HUES6 (cell line): ENCODE measurements at regions not wholly inside any gene's neighbourhood (a gene's known extent, or its start where the extent isn't known, plus 50 kb on each side); places are given as distances from the start of the nearest gene placed in this dataset.

Source experiments
- H3K27ac ChIP-seq: 2 replicates; pipeline ENCODE4 v1.7.0; 2013; ENCODE audit warnings: low read depth, mild to moderate bottlenecking, low read length, inconsistent platforms
- H3K27me3 ChIP-seq: 2 replicates; pipeline ENCODE4 v1.6.1; 2013; ENCODE audit warnings: low read length; ENCODE audit not compliant: control insufficient read depth, insufficient read depth
- H3K36me3 ChIP-seq: 2 replicates; pipeline ENCODE4 v1.6.1; 2013; ENCODE audit warnings: low read length; ENCODE audit not compliant: control insufficient read depth, insufficient read depth
- H3K4me1 ChIP-seq: 2 replicates; pipeline ENCODE4 v1.6.1; 2013; ENCODE audit warnings: low read length; ENCODE audit not compliant: control insufficient read depth, insufficient read depth
- H3K4me3 ChIP-seq: 2 replicates; pipeline ENCODE4 v1.5.1; 2013; ENCODE audit warnings: low read depth, low read length
- H3K9ac ChIP-seq: one replicate; pipeline ENCODE4 v1.6.1; 2013; ENCODE audit warnings: mild to moderate bottlenecking, low read length
- H3K9me3 ChIP-seq: 2 replicates; pipeline ENCODE4 v1.6.1; 2013; ENCODE audit warnings: low read depth, low read length; ENCODE audit not compliant: control insufficient read depth, insufficient read depth

DNA sequence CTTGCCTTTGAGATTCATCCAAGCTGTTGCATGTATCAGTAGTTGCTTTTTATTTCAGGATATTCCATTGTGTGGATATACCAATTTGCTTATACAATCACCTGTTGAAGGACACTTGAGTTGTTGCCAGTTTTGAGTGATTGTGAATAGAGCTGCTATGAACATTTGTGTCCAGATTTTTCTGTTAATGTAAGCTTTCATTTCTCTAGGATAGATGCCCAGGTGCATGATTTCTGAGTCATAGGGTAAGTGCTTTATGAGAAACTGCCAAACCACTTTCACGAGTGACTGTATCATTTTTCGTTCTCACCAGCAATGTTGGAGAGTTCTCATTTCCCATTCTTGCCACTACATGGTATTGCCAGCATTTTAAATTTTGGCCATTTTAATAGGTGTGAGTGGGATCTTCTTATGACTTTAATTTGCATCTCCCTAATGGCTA lies 434.6 kb upstream of the RGS6 start:
- Histone ChIP-seq H3K9me3 (no peaks in the 10 kb centered on the region), H3K27ac (no peak overlapping the region), H3K4me1 (peaks cover 7% of the 10 kb centered on the region; the same call in 1 of the 2 replicates), H3K36me3 (no peaks in the 10 kb centered on the region), H3K9ac (no peak overlapping the region), H3K27me3 (no peaks in the 10 kb centered on the region), H3K4me3 (no peak overlapping the region)

GRCh38 chr14:71498212-71498611 lies 434.0 kb upstream of the RGS6 start:
- no peak overlapping the region for H3K27ac ChIP-seq
- no peaks in the 10 kb centered on the region for H3K27me3 ChIP-seq
- H3K4me1 ChIP-seq: peaks cover 7% of the 10 kb centered on the region; the same call in 1 of the 2 replicates
- H3K36me3 ChIP-seq: no peaks in the 10 kb centered on the region
- H3K9ac ChIP-seq: no peak overlapping the region
- H3K4me3 ChIP-seq: no peak overlapping the region
- no peaks in the 10 kb centered on the region for H3K9me3 ChIP-seq

GRCh38 chr14:71499018-71499417 lies 433.2 kb upstream of the RGS6 start:
- no peak overlapping the region for H3K4me3 ChIP-seq
- peaks cover 7% of the 10 kb centered on the region; the same call in 1 of the 2 replicates for H3K4me1 ChIP-seq
- no peaks in the 10 kb centered on the region for H3K27me3 ChIP-seq
- H3K9ac ChIP-seq: no peak overlapping the region
- H3K9me3 ChIP-seq: no peaks in the 10 kb centered on the region
- no peaks in the 10 kb centered on the region for H3K36me3 ChIP-seq
- H3K27ac ChIP-seq: no peak overlapping the region

GRCh38 chr14:71507681-71508080 lies 424.5 kb upstream of the RGS6 start:
- H3K4me3 ChIP-seq: no peak overlapping the region
- H3K27ac ChIP-seq: no peak overlapping the region
- no peaks in the 10 kb centered on the region for H3K9me3 ChIP-seq
- no peak overlapping the region for H3K9ac ChIP-seq
- peaks cover 12% of the 10 kb centered on the region for H3K4me1 ChIP-seq
- H3K36me3 ChIP-seq: 0 out of 2 replicates have a peak, but pooled peaks cover under 1% of the 10 kb centered on the region
- H3K27me3 ChIP-seq: no peaks in the 10 kb centered on the region

GRCh38 chr14:71508901-71509300 lies 423.3 kb upstream of the RGS6 start:
- H3K9me3 ChIP-seq: no peaks in the 10 kb centered on the region
- no peak overlapping the region for H3K4me3 ChIP-seq
- H3K27ac ChIP-seq: no peak overlapping the region
- H3K4me1 ChIP-seq: peaks cover 12% of the 10 kb centered on the region
- H3K9ac ChIP-seq: no peak overlapping the region
- no peaks in the 10 kb centered on the region for H3K27me3 ChIP-seq
- peaks cover 6% of the 10 kb centered on the region; the same call in 1 of the 2 replicates for H3K36me3 ChIP-seq

DNA sequence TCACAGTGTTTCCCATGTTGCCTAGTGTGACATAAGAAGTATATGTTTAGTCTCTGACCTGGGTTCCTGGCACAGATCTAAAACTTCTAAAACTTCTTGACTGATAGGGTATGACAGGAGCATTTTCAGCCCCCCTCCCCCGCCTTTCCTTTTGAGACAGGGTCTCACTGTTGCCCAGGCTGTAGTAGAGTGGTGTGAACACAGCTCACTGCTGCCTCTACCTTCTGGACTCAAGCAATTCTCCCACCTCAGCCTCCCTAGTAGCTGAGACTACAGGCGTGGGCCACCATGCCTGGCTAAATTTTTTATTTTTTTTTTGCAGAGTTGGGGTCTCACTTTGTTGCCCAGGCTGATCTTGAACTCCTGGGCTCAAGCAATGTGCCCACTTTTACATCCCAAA lies 421.1 kb upstream of the RGS6 start:
- Histone ChIP-seq H3K4me1 (peaks cover 12% of the 10 kb centered on the region), H3K36me3 (peaks cover 8% of the 10 kb centered on the region), H3K9me3 (no peaks in the 10 kb centered on the region), H3K27me3 (no peaks in the 10 kb centered on the region), H3K9ac (no peak overlapping the region), H3K27ac (no peak overlapping the region), H3K4me3 (no peak overlapping the region)

DNA sequence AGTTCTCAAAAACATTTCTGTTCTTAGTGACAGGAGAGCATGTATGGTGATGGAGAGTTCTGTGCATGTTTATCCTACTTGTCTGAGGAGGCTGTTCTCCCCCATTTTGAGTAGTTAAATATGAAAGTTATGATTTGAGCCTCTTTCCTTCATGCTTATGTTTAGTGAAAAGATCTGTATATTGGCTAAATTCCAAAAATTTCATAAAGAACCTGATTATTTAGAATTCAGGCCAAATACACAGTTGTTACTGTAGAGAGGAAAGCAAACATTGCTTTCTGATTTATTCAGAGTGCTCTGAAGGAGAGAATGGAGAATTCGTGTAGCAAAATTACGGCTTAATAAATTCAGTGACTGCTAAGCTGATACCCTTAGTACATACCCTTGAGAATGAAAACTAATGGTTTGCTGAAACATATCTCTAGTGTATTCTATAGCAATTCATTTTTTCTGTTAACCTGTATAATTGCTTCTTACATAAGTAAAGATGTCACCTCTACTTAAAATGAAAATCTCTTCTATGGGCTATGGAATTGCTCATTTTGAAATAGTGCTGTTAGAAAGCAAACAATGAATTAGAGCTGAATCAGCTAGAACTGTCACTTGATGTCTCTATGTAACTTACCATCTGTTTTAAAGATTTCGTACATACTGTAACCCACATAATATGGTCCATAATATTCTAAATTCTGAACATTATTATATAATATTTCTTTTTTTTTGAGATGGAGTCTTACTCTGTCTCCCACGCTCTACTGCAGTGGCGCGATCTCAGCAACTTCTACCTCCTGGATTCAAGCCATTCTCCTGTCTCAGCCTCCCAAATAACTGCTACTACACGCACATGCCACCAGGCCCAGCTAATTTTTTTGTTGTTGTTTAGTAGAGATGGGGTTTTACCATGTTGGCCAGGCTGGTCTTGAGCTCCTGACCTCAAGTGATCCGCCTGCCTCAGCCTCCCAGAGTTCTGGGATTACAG lies 417.0 kb upstream of the RGS6 start:
- no peaks in the 10 kb centered on the region for H3K9me3 ChIP-seq
- H3K4me3 ChIP-seq: no peak overlapping the region
- H3K27me3 ChIP-seq: no peaks in the 10 kb centered on the region
- peaks cover 7% of the 10 kb centered on the region for H3K4me1 ChIP-seq
- H3K9ac ChIP-seq: no peak overlapping the region
- peaks cover 8% of the 10 kb centered on the region for H3K36me3 ChIP-seq
- no peak overlapping the region for H3K27ac ChIP-seq

DNA sequence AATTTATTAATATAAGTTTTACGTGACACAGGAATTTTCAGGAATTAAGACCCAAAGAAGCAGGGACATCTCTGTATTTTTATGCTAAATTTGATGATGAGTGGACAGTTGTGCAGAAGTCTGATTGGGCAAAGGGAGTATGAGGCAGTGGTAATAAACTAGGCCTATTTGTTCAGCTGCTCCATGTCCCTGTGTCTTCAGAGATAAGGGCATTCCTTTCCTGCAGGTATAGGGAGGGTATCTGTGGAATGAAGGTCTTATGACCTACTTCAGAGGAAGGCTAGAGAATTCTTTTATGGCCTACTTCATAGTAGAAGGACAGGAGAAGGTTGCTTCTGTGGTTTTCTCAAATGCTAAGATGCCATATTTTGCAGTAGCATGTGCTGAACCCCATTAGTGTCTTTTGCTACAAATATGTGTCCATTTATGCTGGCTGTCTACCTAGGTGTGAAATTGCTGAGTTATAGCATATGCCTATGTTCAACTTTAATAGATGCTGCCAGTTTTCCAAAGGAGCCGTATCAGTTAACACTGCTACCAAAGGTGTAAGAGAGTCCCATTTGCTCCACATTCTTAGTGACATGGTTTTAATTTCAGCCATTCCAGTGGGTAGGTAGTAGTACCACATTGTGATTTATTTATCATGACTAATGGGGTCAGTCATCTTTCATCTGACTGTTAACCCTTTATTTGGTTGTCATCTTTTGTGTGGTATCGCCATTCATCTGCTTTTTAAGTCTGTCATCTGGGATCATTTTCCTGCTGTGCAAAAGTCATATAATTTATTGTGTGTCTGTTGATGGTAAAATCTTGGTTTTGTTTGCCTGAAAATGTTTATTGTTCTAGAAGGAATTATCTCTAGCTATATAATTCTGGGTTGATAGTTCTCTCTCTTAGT lies 410.7 kb upstream of the RGS6 start:
- H3K4me3 ChIP-seq: no peak overlapping the region
- no peaks in the 10 kb centered on the region for H3K27me3 ChIP-seq
- H3K4me1 ChIP-seq: no peaks in the 10 kb centered on the region; the same call in 1 of the 2 replicates
- no peak overlapping the region for H3K9ac ChIP-seq
- no peaks in the 10 kb centered on the region for H3K36me3 ChIP-seq
- no peak overlapping the region for H3K27ac ChIP-seq
- no peaks in the 10 kb centered on the region for H3K9me3 ChIP-seq

DNA sequence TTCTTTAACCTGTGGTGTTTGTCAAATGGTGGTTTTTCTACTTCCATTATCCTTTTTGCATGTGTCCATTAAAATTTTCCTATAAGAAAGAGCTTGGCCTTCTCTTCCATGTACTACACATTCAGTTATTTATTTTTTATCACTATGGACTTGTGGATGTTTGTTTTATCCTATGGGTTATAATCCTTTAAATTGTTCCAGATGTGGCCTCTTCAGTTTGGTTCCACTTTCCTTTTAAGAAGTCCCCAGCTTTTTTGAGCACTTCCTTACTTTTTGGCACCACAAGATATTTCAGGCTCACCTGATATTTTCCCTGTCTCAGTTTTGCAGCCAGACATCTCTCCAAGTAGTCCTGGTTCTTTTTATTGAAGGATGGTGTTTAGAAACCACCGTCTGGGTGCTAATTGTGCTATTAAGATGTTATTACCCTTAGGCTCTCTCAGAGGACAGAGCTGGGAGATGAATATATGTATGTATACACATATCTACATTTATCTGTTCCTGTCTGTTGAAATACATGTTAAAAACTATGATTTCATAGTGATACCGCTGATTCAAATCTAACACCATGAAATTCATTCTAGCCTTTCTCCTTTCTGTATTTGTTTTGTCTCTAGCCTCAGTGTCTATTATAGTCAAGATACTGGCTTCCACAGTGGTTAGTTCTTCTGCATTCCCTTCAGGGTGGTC lies 408.5 kb upstream of the RGS6 start:
- Histone ChIP-seq H3K27me3 (no peaks in the 10 kb centered on the region), H3K9me3 (no peaks in the 10 kb centered on the region), H3K4me3 (no peak overlapping the region), H3K4me1 (no peaks in the 10 kb centered on the region; the same call in 1 of the 2 replicates), H3K36me3 (no peaks in the 10 kb centered on the region), H3K9ac (no peak overlapping the region), H3K27ac (no peak overlapping the region)

DNA sequence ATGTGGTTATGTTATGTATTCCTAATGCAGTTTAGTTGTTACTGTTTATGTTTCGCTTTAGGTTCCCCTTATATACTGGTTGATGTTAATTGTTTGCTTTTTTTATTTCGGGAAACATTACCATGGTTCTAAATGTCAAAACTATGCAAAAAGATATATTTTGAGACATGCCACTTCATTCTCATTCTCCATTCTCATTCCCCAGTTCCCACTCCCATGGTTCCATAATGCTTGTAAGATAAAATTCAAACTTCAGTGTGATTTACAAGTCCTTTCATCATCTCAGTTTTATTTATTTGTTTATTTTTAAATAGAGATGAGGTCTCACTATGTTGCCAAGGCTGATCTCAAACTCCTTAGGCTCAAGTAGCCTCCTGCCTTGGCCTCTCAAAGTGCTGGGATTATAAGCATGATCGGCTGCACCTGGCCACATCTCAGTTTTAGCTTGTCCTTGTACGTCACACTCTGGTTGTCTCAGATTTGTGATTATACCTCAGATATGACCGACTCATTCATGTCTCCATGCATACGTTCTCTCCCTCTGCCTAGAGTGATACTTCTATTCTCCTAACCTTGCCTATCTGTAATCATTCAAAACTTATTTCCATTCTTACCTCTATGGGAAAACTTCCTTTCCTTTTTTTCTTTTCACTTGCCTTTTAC lies 407.8 kb upstream of the RGS6 start:
- Histone ChIP-seq H3K9me3 (no peaks in the 10 kb centered on the region), H3K27ac (no peak overlapping the region), H3K36me3 (no peaks in the 10 kb centered on the region), H3K27me3 (no peaks in the 10 kb centered on the region), H3K4me1 (no peaks in the 10 kb centered on the region; the same call in 1 of the 2 replicates), H3K9ac (no peak overlapping the region), H3K4me3 (no peak overlapping the region)
